ENCODE measurements at regions not wholly inside any gene's neighbourhood (a gene's known extent, or its start where the extent isn't known, plus 50 kb on each side); places are given as distances from the start of the nearest gene placed in this dataset.

- Histone ChIP-seq H3K4me1 (peaks cover 0 to 12% (median 0%) of the 10 kb centered on the region in 6 donors), H3K36me3 (no peaks in the 10 kb centered on the region), H3K27me3 (replicated peaks in 1 of 7) (no peaks in the 10 kb centered on the region), H3K4me3 (no peak overlapping the region), H3K9me3 (no peaks in the 10 kb centered on the region), H3K27ac (no peak overlapping the region)
- TF ChIP-seq POLR2A (IDR thresholded peaks at IDR 0.05) (no peak), CTCF (IDR thresholded peaks at IDR 0.05 in 8 of 11, conservative IDR thresholded peaks at IDR 0.05 in 3 of 11) (no peak), POLR2AphosphoS5 (IDR thresholded peaks at IDR 0.05) (no peak)
- WGBS, 5 donors, result 43 to 62% (median 47%) methylated on average over 2 of the region's 2 CpGs
- intact Hi-C loops (cut with DNase I; ENCODE audit: low total_unique reads), result no loop called here
- DNase-seq, result no peak
Measured at GRCh38 chr3:178340506-178340905, 195.7 kb upstream of the KCNMB2 start.

- H3K27ac ChIP-seq, result peak overlapping the region in 1 of 8 donors; percentile 27
- 76 to 91% (median 89%) methylated on average over 7 of the region's 7 CpGs for WGBS, 5 donors
- H3K9me3 ChIP-seq, result no peaks in the 10 kb centered on the region
- TF ChIP-seq POLR2AphosphoS5 (IDR thresholded peaks at IDR 0.05), result no peak
- TF ChIP-seq CTCF (IDR thresholded peaks at IDR 0.05 in 8 of 11, conservative IDR thresholded peaks at IDR 0.05 in 3 of 11), result no peak
- no peak for TF ChIP-seq POLR2A (IDR thresholded peaks at IDR 0.05)
- H3K36me3 ChIP-seq, result no peaks in the 10 kb centered on the region
- no peak overlapping the region for H3K4me3 ChIP-seq
- intact Hi-C loops (cut with DNase I; ENCODE audit: low total_unique reads), result no loop called here
- DNase-seq, result no peak
- no peaks in the 10 kb centered on the region for H3K27me3 ChIP-seq (replicated peaks in 1 of 7)
- H3K4me1 ChIP-seq, result peaks cover 0 to 12% (median 0%) of the 10 kb centered on the region in 6 donors
Measured at GRCh38 chr3:178341636-178342035, 194.6 kb upstream of the KCNMB2 start.

DNA sequence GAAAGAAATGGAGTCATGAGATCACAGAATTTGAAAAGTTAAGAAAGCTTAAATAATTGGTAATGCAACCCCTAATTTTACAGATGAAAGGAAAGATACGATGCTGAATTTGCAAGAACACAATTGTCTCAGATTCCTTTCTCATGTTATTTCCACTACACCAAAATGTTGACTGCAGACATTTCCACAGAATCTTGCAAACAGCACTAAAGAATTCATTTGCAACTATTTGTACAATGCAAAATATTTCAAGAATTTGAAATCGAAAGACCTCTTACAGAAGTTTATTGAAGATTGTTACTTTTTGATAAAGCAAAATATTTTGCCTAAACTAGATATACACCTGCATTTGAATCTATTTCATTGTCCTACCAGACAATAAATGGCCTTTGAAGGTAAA is 194.1 kb upstream of the KCNMB2 start:
- WGBS, 5 donors, result 80 to 86% (median 84%) methylated on average over 2 of the region's 2 CpGs
- Histone ChIP-seq H3K4me1 (peaks cover 0 to 12% (median 0%) of the 10 kb centered on the region in 6 donors), H3K27me3 (replicated peaks in 1 of 7) (no peaks in the 10 kb centered on the region), H3K36me3 (no peaks in the 10 kb centered on the region), H3K4me3 (no peak overlapping the region), H3K27ac (no peak overlapping the region), H3K9me3 (no peaks in the 10 kb centered on the region)
- no peak for DNase-seq
- intact Hi-C loops (cut with DNase I; ENCODE audit: low total_unique reads), result no loop called here
- no peak for TF ChIP-seq POLR2A (IDR thresholded peaks at IDR 0.05)
- TF ChIP-seq POLR2AphosphoS5 (IDR thresholded peaks at IDR 0.05), result no peak
- no peak for TF ChIP-seq CTCF (IDR thresholded peaks at IDR 0.05 in 8 of 11, conservative IDR thresholded peaks at IDR 0.05 in 3 of 11)

GRCh38 chr3:178343433-178344038 is 192.7 kb upstream of the KCNMB2 start:
- no peaks in the 10 kb centered on the region for H3K27me3 ChIP-seq (replicated peaks in 1 of 7)
- H3K4me1 ChIP-seq, result peaks cover 0 to 12% (median 0%) of the 10 kb centered on the region in 6 donors
- H3K36me3 ChIP-seq, result no peaks in the 10 kb centered on the region
- no peaks in the 10 kb centered on the region for H3K9me3 ChIP-seq
- intact Hi-C loops (cut with DNase I; ENCODE audit: low total_unique reads), result no loop called here
- no peak overlapping the region for H3K27ac ChIP-seq
- TF ChIP-seq CTCF (IDR thresholded peaks at IDR 0.05 in 8 of 11, conservative IDR thresholded peaks at IDR 0.05 in 3 of 11), result no peak
- TF ChIP-seq POLR2A (IDR thresholded peaks at IDR 0.05), result no peak
- no peak for TF ChIP-seq POLR2AphosphoS5 (IDR thresholded peaks at IDR 0.05)
- WGBS, 5 donors, result 86 to 94% (median 91%) methylated on average over 4 to 5 of the region's 5 CpGs
- H3K4me3 ChIP-seq, result no peak overlapping the region
- DNase-seq, result peak; percentile 41

All from spleen (tissue), 11 donors.